ENCODE measurements at regions not wholly inside any gene's neighbourhood (a gene's known extent, or its start where the extent isn't known, plus 50 kb on each side); places are given as distances from the start of the nearest gene placed in this dataset.

DNA sequence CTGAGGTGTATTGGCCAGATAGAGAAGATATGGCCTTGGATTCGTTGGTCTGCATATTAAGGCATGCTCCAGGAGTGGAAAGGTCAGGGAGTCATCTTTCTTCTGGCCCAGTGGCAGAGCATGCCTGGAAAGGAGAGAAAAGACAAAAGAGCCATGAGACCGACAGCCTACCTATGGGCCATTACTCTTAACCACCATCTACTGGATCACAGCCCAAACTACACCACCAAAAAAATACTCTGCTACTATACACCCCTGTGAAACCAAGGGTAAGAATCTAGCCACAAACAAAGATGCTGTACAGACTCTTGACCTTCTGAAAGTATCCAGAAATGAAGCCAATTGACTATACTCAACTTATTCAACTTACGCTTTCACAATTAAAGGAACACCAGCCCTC is 96.1 kb upstream of the PLSCR5 start:
- TF ChIP-seq, protein P1, sequence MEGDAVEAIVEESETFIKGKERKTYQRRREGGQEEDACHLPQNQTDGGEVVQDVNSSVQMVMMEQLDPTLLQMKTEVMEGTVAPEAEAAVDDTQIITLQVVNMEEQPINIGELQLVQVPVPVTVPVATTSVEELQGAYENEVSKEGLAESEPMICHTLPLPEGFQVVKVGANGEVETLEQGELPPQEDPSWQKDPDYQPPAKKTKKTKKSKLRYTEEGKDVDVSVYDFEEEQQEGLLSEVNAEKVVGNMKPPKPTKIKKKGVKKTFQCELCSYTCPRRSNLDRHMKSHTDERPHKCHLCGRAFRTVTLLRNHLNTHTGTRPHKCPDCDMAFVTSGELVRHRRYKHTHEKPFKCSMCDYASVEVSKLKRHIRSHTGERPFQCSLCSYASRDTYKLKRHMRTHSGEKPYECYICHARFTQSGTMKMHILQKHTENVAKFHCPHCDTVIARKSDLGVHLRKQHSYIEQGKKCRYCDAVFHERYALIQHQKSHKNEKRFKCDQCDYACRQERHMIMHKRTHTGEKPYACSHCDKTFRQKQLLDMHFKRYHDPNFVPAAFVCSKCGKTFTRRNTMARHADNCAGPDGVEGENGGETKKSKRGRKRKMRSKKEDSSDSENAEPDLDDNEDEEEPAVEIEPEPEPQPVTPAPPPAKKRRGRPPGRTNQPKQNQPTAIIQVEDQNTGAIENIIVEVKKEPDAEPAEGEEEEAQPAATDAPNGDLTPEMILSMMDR (IDR thresholded peaks at IDR 0.05; ENCODE audit: insufficient read depth, low read depth, low read length), result no peak
- TF ChIP-seq EZH2 (IDR thresholded peaks at IDR 0.05; ENCODE audit: insufficient read depth, low read length), result no peak
